Activated naive CD8-positive, alpha-beta T cell treated with anti-CD3 and anti-CD28 coated beads, Interleukin-2, amount 50 U/mL, for 24 hours (primary cell): ENCODE measurements at regions not wholly inside any gene's neighbourhood (a gene's known extent, or its start where the extent isn't known, plus 50 kb on each side); places are given as distances from the start of the nearest gene placed in this dataset.

Source experiments
- ATAC-seq: fragments of 150-1000 bp; cut with Tn5 transposase; one replicate; pipeline ENCODE4 v1.10.0; 2021
- DNase-seq: peaks from one replicate; pipeline ENCODE4 v3.0.0; 2021
- H3K27ac Mint-ChIP-seq: one replicate; pipeline ENCODE4 v1.8.0; 2021; ENCODE audit warnings: mild to moderate bottlenecking, mixed read lengths
- H3K27me3 Mint-ChIP-seq: one replicate; pipeline ENCODE4 v1.8.0; 2021; ENCODE audit warnings: mixed read lengths
- H3K36me3 Mint-ChIP-seq: one replicate; pipeline ENCODE4 v1.8.0; 2021; ENCODE audit warnings: low read depth, mixed read lengths
- H3K4me1 Mint-ChIP-seq: one replicate; pipeline ENCODE4 v1.8.0; 2021; ENCODE audit warnings: mixed read lengths
- H3K4me3 Mint-ChIP-seq: one replicate; pipeline ENCODE4 v1.8.0; 2021; ENCODE audit warnings: mild to moderate bottlenecking, moderate library complexity, mixed read lengths
- H3K9me3 Mint-ChIP-seq: one replicate; pipeline ENCODE4 v1.8.0; 2021; ENCODE audit warnings: mixed read lengths

DNA sequence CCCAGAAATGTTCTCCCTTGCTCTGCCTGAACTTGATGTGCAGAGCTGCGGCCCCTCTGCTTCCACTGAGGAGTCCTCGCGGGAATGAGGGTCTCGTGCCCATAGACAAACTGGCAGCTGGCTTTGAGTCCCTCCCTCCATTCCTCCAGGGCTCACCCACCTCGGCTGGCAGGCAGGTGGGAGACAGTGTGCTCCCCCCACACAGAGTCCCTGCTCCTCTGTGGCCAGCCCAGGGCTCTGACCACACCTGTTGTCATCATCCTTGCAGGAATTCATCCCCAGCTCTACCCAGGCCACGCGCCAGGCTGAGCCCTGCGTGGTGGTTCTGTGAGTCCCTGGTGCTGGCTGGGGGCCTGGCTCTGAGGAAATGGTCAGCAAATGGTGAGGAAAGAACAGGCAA lies 521.9 kb downstream of the TBC1D22A start:
- H3K9me3 Mint-ChIP-seq: no peaks in the 10 kb centered on the region
- H3K36me3 Mint-ChIP-seq: no peaks in the 10 kb centered on the region
- DNase-seq (no peak), ATAC-seq (no peak)
- H3K27me3 Mint-ChIP-seq: no peaks in the 10 kb centered on the region
- no peak overlapping the region for H3K27ac Mint-ChIP-seq
- H3K4me3 Mint-ChIP-seq: no peak overlapping the region
- no peaks in the 10 kb centered on the region for H3K4me1 Mint-ChIP-seq

DNA sequence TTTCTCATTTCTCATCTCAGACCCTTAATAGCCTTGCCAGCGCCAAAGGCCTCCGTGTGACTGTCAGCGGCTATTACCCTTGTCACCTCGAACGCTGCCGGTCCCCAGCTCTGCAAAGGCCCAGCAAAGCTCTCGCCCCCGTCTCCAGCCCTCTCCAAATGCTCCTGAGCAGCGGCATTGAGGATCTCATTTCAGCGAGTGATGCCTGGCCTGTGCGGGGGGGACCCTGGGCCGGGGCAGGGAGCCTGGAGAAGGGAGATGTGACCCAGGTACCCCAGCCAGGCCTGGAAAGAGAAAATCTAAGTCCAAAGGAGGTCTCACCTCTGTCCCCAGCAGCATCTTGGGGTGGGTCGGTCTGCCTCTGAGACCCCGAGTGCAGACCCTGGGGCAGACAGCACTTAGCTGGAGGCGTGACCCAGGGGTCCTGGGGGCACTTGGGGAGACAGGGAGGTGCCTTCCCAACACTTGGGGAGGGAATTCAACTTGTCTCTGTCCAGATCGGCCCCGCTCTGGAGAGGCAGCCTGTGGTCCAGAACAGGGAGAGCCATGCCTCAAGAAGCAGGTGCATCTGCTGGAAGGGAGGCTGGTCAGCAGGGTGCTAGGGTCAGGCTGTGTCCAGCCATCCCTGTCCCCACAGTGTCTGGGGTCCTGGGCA lies 521.3 kb downstream of the TBC1D22A start:
- no peak for ATAC-seq
- no peak for DNase-seq
- no peaks in the 10 kb centered on the region for H3K4me1 Mint-ChIP-seq
- no peaks in the 10 kb centered on the region for H3K36me3 Mint-ChIP-seq
- H3K4me3 Mint-ChIP-seq: no peak overlapping the region
- H3K27me3 Mint-ChIP-seq: no peaks in the 10 kb centered on the region
- H3K27ac Mint-ChIP-seq: no peak overlapping the region
- H3K9me3 Mint-ChIP-seq: no peaks in the 10 kb centered on the region

DNA sequence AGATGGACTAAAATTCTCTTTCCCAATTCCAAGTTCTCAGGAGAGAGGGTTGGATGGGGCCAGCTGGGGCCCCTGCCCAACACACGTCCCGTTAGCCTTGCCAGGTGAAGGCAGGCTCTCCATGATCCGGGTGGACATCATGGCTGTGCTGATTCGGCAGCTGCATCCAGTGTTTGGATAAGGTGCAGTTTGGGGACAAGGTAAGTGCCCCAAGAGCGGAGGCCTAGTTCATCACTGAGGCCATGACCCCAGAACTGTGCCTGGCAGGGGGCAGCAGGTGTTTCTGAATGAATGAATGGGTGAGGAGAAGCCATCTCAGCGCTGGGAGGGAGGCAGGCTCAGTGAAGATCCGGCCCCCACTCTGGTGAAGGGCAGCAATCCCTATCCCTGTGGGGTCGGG lies 520.4 kb downstream of the TBC1D22A start:
- no peaks in the 10 kb centered on the region for H3K36me3 Mint-ChIP-seq
- H3K9me3 Mint-ChIP-seq: no peaks in the 10 kb centered on the region
- no peaks in the 10 kb centered on the region for H3K4me1 Mint-ChIP-seq
- H3K27ac Mint-ChIP-seq: no peak overlapping the region
- no peak overlapping the region for H3K4me3 Mint-ChIP-seq
- H3K27me3 Mint-ChIP-seq: peaks cover 2% of the 10 kb centered on the region
- DNase-seq (no peak), ATAC-seq (no peak)

DNA sequence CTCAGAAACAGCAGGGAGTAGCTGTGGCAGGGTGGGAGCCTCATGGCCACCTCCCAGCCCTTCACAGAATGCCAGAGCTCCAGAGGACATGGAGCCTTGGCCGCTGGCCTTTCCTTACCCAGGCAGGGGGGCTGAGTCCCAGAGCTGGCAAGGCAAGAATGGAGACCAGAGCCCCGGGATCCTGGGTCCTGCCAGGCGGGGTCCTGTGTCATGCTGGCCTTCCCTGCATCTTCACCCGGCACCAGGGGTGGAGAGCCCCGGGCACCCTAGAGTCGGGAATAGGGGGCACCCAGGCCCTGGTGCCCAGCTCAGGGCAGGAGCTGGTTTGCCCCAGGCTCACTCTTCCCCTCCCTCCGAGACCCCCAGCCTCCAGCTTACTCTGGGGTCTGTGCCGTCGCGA lies 519.9 kb downstream of the TBC1D22A start:
- peaks cover 2% of the 10 kb centered on the region for H3K27me3 Mint-ChIP-seq
- H3K4me1 Mint-ChIP-seq: no peaks in the 10 kb centered on the region
- DNase-seq (no peak), ATAC-seq (no peak)
- no peak overlapping the region for H3K27ac Mint-ChIP-seq
- no peaks in the 10 kb centered on the region for H3K9me3 Mint-ChIP-seq
- H3K36me3 Mint-ChIP-seq: no peaks in the 10 kb centered on the region
- no peak overlapping the region for H3K4me3 Mint-ChIP-seq

DNA sequence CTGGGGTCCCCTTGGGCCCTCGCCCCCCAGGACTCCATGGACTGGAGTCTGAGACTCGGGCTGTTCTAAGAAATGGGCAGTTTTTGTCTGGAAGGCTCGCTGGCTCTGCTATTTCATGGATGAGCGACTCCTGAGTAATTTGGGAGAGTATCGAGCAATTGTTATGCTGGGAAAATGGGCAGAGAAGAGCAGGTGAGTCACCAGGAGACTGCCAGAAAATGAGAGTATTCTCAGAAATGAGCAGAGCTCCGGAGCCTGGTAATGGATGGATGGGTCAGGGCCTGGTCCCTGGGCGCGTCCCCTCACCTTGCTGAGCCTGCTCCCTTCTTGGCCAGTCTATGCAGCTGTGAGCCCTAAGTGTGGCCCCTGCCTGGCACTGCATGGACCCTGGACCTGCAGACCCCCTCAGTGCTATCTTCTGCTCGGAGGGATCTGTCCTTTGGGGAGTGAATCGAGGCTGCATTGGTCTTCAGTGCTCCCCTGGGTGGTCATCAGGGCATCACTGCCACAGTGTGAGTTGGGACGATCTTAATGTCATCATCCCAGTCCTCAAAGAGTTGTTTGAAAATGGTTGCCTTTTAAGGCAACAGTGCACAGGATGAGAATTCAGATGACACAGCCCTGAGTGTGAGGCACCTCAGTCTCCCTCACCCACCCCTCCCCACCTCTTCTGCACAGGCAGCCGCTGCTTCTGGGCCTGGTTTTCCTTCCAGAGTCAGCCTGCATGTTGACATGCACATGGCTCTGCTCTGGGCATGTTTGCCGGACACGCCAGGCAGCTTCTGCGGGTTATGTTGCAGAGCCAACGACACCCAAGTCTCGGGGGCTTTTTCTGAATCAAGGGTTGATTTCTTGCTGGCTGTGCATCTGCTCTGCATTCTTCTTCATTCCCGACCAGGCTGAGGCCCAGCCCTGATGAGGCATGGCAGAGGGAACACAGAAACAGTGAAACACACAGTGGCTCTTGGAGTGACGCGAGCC lies 519.0 kb downstream of the TBC1D22A start:
- H3K36me3 Mint-ChIP-seq: no peaks in the 10 kb centered on the region
- H3K4me3 Mint-ChIP-seq: no peak overlapping the region
- H3K27ac Mint-ChIP-seq: no peak overlapping the region
- no peak for DNase-seq
- H3K4me1 Mint-ChIP-seq: no peaks in the 10 kb centered on the region
- H3K27me3 Mint-ChIP-seq: peaks cover 2% of the 10 kb centered on the region
- ATAC-seq: no peak
- H3K9me3 Mint-ChIP-seq: no peaks in the 10 kb centered on the region

DNA sequence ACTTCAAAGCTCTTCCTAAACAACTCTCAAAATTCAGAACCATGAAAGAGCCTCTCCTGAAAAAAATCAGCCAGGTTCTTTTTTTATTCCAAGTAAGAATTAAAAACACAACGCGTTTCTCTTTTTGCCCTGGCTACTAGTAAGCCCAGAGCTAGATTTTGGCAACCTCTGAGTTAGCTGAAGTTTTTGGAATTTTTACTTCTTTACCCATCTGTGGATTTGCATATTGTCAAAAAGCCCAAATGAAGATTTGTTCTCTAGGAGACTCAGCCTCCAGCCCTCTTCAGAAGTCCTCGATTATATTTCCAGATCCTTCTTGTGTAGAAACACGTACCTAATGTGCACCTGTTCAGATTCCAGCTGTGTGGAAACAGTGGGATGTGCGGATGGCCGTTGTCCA lies 517.9 kb downstream of the TBC1D22A start:
- Mint-ChIP-seq H3K36me3 (no peaks in the 10 kb centered on the region), H3K4me1 (no peaks in the 10 kb centered on the region), H3K27ac (no peak overlapping the region), H3K27me3 (peaks cover 2% of the 10 kb centered on the region), H3K9me3 (no peaks in the 10 kb centered on the region), H3K4me3 (no peak overlapping the region)
- DNase-seq (no peak), ATAC-seq (no peak)

DNA sequence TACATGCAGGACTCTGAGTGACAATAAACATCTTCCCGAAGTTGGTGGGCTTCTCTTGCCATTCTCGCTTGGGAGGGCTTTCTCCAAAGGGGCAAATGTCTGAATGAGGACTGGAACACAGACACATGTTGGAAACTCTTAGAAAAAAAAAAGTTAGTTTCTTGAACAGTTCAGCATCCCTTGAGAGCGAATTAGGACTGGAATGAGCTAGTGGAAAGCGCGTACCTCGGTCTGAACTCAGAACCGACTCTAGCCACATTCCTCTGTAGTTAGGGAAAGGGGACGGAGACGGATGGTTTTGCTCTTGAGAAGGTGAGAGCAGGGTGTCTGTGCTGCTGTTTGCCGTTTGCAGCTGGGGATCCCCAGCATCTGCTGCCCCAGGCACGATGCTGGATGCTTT lies 517.3 kb downstream of the TBC1D22A start:
- Mint-ChIP-seq H3K4me1 (no peaks in the 10 kb centered on the region), H3K27me3 (peaks cover 4% of the 10 kb centered on the region), H3K36me3 (no peaks in the 10 kb centered on the region), H3K9me3 (no peaks in the 10 kb centered on the region), H3K4me3 (no peak overlapping the region), H3K27ac (no peak overlapping the region)
- ATAC-seq (no peak), DNase-seq (no peak)

DNA sequence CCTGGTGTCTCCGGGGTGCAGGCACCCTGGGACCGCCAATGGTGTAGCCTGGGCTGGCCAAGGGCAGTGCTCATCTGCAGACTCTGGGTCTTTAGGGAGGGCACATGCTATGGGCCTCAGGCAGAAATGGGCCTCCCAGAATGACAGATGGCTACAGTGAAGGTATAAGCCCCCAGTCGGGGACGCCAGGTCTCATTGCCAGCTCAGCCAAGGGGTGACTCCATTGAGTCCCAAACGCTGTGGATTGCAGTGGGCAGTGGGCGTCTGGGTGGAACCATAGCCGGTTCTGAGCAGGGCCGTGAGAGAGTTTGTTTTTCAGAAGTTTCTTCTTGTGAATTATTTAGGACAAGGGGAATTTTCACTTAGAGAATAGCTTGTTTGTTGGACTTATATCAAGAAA lies 516.9 kb downstream of the TBC1D22A start:
- Mint-ChIP-seq H3K27me3 (peaks cover 4% of the 10 kb centered on the region), H3K27ac (no peak overlapping the region), H3K36me3 (no peaks in the 10 kb centered on the region), H3K4me3 (no peak overlapping the region), H3K4me1 (no peaks in the 10 kb centered on the region), H3K9me3 (no peaks in the 10 kb centered on the region)
- DNase-seq (no peak), ATAC-seq (no peak)

DNA sequence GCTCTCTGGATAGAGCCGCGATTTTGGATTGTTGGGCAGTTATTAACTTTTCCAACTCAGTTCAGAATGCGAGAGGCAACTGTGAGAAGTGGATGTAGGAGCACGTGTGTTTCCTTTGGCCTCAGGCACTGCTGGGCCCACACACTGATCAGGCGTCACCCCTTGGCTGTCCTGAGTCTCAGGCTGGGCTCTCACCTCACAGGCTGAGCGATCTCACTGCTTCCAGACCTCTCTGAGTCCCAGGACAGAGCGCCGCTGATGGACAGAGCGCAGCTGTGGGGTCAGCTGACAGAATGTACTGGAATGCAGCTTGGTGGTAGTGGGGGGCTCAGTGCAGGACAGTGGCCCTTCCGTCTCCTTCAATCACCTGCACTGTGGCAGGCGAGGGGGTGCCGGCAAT lies 516.2 kb downstream of the TBC1D22A start:
- no peak overlapping the region for H3K4me3 Mint-ChIP-seq
- no peak overlapping the region for H3K27ac Mint-ChIP-seq
- no peaks in the 10 kb centered on the region for H3K9me3 Mint-ChIP-seq
- H3K36me3 Mint-ChIP-seq: no peaks in the 10 kb centered on the region
- ATAC-seq: no peak
- peaks cover 4% of the 10 kb centered on the region for H3K27me3 Mint-ChIP-seq
- no peaks in the 10 kb centered on the region for H3K4me1 Mint-ChIP-seq
- no peak for DNase-seq

DNA sequence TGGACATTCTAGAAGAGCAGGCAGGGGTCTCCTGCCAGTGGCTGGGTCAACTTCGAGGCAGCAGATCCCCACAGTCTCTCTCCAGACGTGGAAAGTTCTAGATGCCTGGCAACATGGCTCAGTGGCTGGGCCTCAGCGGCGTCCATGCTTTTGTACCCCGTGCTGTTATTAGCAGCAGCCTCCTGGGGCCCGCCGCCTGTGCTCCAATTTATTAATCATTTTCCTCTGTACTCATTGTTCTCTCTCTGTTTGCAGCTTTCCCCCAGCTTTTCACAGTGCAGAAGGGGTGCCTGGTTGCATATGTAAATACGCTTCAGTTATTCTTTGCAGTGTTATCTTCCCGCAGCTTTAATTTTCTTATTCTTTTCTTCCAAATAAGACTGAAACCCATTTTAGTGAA lies 515.1 kb downstream of the TBC1D22A start:
- ATAC-seq (no peak), DNase-seq (no peak)
- no peaks in the 10 kb centered on the region for H3K36me3 Mint-ChIP-seq
- peaks cover 4% of the 10 kb centered on the region for H3K27me3 Mint-ChIP-seq
- no peaks in the 10 kb centered on the region for H3K4me1 Mint-ChIP-seq
- no peak overlapping the region for H3K27ac Mint-ChIP-seq
- H3K9me3 Mint-ChIP-seq: no peaks in the 10 kb centered on the region
- H3K4me3 Mint-ChIP-seq: no peak overlapping the region

DNA sequence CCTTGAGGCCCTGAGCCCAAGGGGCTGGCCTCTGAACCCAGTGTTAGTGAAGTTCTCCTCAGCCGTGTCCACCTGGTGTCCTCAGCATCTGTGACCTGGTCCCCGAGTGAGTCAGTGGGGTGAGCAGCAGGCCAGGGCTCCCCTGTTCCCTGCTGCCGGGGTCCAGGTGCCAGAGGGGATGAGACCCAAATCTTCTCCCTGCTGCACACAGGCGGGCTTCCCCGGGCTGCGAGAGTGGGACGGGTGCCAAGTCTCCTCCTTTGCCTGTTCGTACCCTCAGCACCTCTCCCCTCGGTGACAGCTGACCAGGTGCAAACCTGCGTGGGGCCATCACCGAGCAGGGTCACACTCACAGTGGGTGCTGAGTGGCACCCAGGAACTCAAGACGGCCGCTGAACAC lies 514.5 kb downstream of the TBC1D22A start:
- H3K4me3 Mint-ChIP-seq: no peak overlapping the region
- no peak for ATAC-seq
- DNase-seq: no peak

DNA sequence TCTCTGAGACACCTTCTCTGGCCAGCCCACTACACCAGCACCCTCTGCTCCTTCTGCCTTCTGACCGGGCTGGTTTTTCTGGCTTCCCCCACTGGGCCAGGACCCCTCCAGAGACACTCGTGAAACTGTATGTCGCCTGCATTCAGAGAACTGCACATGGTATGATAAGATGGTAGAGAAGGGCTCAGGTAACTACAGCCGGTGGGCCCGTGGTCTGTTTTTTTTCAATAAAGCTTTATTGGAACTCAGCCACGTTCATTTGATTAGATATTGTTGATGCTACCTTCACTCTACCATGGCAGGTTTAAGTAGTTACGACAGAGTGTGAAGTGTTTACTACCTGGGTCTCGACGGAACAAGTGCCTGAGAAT lies 514.0 kb downstream of the TBC1D22A start:
- ATAC-seq (no peak), DNase-seq (no peak)
- H3K27me3 Mint-ChIP-seq: peaks cover 4% of the 10 kb centered on the region
- H3K9me3 Mint-ChIP-seq: no peaks in the 10 kb centered on the region
- no peaks in the 10 kb centered on the region for H3K36me3 Mint-ChIP-seq
- H3K4me1 Mint-ChIP-seq: no peaks in the 10 kb centered on the region
- no peak overlapping the region for H3K4me3 Mint-ChIP-seq
- no peak overlapping the region for H3K27ac Mint-ChIP-seq

More for the DNA sequence above, 514.5 kb downstream of the TBC1D22A start:
- H3K4me1 Mint-ChIP-seq: no peaks in the 10 kb centered on the region
- no peak overlapping the region for H3K27ac Mint-ChIP-seq
- H3K9me3 Mint-ChIP-seq: no peaks in the 10 kb centered on the region
- H3K27me3 Mint-ChIP-seq: peaks cover 4% of the 10 kb centered on the region
- no peaks in the 10 kb centered on the region for H3K36me3 Mint-ChIP-seq

DNA sequence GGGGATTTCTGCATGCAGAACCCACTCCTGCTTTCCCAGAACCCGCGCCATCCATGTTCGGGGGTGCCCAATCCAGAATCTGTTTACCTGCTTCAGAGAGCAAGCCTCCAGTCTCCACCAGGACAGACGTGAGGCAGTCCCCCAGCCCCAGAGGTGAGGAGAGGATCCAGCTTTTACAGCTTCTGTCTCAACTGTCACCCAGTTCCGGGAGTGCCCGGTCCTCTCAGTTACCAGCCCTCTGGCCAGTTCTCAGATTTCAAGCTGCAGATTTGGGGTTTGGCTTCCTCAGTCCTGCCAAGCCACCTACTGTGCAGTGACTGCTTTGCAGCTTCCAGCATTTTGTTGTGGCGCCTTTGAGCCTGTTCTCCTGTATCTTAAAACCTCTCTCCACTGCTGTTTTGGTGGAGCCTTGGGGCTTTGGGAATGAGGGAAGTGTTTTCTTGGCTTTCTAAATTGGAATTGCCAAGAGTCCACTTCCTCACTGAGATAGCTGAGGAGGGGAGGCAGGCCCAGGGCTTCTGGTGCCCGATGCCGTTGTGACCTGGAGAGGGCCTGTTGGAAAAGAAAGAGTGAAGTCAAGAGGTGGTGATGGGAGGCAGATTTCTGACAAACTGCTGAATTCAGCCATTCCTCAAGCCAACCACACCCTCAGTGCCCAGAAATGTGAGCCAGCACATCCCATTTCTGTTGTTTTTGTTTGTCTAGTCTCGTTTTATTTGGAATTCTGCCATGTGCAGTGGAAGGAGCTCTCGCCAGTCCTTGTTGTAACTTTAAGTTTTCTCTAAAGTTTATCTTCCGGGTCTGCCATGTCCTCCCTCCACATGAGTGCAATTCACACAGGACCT lies 513.4 kb downstream of the TBC1D22A start:
- Mint-ChIP-seq H3K4me1 (no peaks in the 10 kb centered on the region), H3K9me3 (no peaks in the 10 kb centered on the region), H3K27me3 (peaks cover 4% of the 10 kb centered on the region), H3K36me3 (no peaks in the 10 kb centered on the region), H3K4me3 (no peak overlapping the region), H3K27ac (no peak overlapping the region)
- DNase-seq (no peak), ATAC-seq (no peak)

DNA sequence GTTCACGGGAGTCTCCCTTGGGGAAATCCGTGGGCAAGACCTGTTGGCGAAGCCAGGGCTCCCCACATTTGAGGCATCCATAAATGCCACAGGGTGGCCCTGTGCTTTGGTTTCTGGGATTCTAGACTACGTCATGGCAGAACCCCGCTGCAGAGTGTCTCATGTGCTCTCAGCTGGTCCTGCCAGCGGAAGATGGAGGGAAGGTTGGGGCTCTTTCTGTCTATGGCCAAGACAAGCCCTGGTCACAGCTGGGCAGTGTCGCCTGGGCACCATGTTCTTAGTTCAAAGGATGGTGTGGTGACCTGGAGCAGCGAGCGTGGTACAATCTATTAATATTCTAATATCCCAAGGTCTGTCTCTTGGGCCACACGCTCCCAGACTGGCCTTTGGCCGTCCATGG lies 511.7 kb downstream of the TBC1D22A start:
- H3K4me1 Mint-ChIP-seq: no peaks in the 10 kb centered on the region
- no peaks in the 10 kb centered on the region for H3K9me3 Mint-ChIP-seq
- ATAC-seq: no peak
- H3K4me3 Mint-ChIP-seq: no peak overlapping the region
- H3K36me3 Mint-ChIP-seq: no peaks in the 10 kb centered on the region
- H3K27ac Mint-ChIP-seq: no peak overlapping the region
- H3K27me3 Mint-ChIP-seq: peaks cover 4% of the 10 kb centered on the region
- DNase-seq: no peak
